GM18867 (cell line): ENCODE measurements at regions not wholly inside any gene's neighbourhood (a gene's known extent, or its start where the extent isn't known, plus 50 kb on each side); places are given as distances from the start of the nearest gene placed in this dataset.

Experiments used
- ATAC-seq: cut with Tn5 transposase; IDR thresholded peaks from one replicate; pipeline ENCODE4 v1.9.1; 2021; ENCODE audit warnings: mild to moderate bottlenecking, moderate library complexity; ENCODE audit not compliant: unreplicated experiment

- peak; percentile 69 for ATAC-seq
Observed at GRCh38 chr6:166106076-166106686, 61.5 kb downstream of the TBXT start.

GRCh38 chr6:166105341-166106075 lies 62.1 kb downstream of the TBXT start:
- no peak for ATAC-seq

- ATAC-seq, result no peak
Observed at GRCh38 chr6:166104872-166105271, 62.8 kb downstream of the TBXT start.

GRCh38 chr6:166104107-166104506 lies 63.5 kb downstream of the TBXT start:
- ATAC-seq, result no peak

GRCh38 chr6:166101819-166102419 lies 65.7 kb downstream of the TBXT start:
- no peak for ATAC-seq

GRCh38 chr6:166097914-166098522 lies 69.6 kb downstream of the TBXT start:
- peak; percentile 93 for ATAC-seq

GRCh38 chr6:166087852-166088251 lies 79.8 kb downstream of the TBXT start:
- ATAC-seq, result no peak

- ATAC-seq, result no peak
Observed at GRCh38 chr6:166087246-166087645, 80.4 kb downstream of the TBXT start.

GRCh38 chr6:166085500-166085899 lies 82.2 kb downstream of the TBXT start:
- no peak for ATAC-seq

GRCh38 chr6:166084951-166085350 lies 82.7 kb downstream of the TBXT start:
- ATAC-seq, result no peak

GRCh38 chr6:166079841-166080240 lies 87.8 kb downstream of the TBXT start:
- ATAC-seq, result no peak

GRCh38 chr6:166078294-166078693 lies 89.4 kb downstream of the TBXT start:
- no peak for ATAC-seq

- ATAC-seq, result no peak
Observed at GRCh38 chr6:166076625-166077024, 91.0 kb downstream of the TBXT start.

GRCh38 chr6:166075925-166076324 lies 91.7 kb downstream of the TBXT start:
- no peak for ATAC-seq

- no peak for ATAC-seq
Observed at GRCh38 chr6:166075186-166075585, 92.5 kb downstream of the TBXT start.

- ATAC-seq, result no peak
Observed at GRCh38 chr6:166073082-166073481, 94.6 kb downstream of the TBXT start.

- no peak for ATAC-seq
Observed at GRCh38 chr6:166068768-166069167, 98.9 kb downstream of the TBXT start.

GRCh38 chr6:166058064-166058739 lies 109.4 kb downstream of the TBXT start:
- ATAC-seq, result no peak

GRCh38 chr6:166057431-166057830 lies 110.2 kb downstream of the TBXT start:
- ATAC-seq, result no peak

- no peak for ATAC-seq
Observed at GRCh38 chr6:166056637-166057036, 111.0 kb downstream of the TBXT start.

- ATAC-seq, result no peak
Observed at GRCh38 chr6:166055801-166056200, 111.8 kb downstream of the TBXT start.
